Body of pancreas (tissue), 4 donors: ENCODE measurements at regions not wholly inside any gene's neighbourhood (a gene's known extent, or its start where the extent isn't known, plus 50 kb on each side); places are given as distances from the start of the nearest gene placed in this dataset.
A peak's percentile ranks its signal among the peaks of the same experiment; 100 is the strongest.

Source experiments
- ATAC-seq: fragments of 150-250 bp; one replicate; pipeline ENCODE4 v1.9.1; 2016
- DNase-seq, 4 donors: peaks; one replicate each; pipeline ENCODE4 v3.0.0-alpha.2; 2019
- H3K27ac ChIP-seq, 4 donors: fragments of 200-600 bp; sonication (generic); 1 replicate in 3 of 4; 2 replicates in 1 of 4; pipeline versions ENCODE4 v1.5.1 to v1.6.1; 2016 to 2019; ENCODE audit warnings: mild to moderate bottlenecking in 1 of 4, mixed read lengths in 1 of 4, moderate library complexity in 1 of 4
- H3K27me3 ChIP-seq, 2 donors: fragments of 200-600 bp; sonication (generic); one replicate each; pipeline ENCODE4 v1.6.0; 2016; ENCODE audit warnings: mild to moderate bottlenecking in 1 of 2
- H3K36me3 ChIP-seq, 2 donors: fragments of 200-600 bp; sonication (generic); replicated peaks in 1 of 2; 2 replicates each; pipeline ENCODE4 v1.5.1; 2016; ENCODE audit warnings: low read depth in 2 of 2; ENCODE audit not compliant: insufficient read depth in 1 of 2
- H3K4me1 ChIP-seq: fragments of 200-600 bp; sonication (generic); one replicate; pipeline ENCODE4 v1.6.0; 2016
- H3K4me3 ChIP-seq, 2 donors: fragments of 200-600 bp; sonication (generic); 1 replicate in 1 of 2; 2 replicates in 1 of 2; pipeline ENCODE4 v1.5.1; 2016 to 2019
- H3K9me3 ChIP-seq, 3 donors: fragments of 200-600 bp; sonication (generic); 1 replicate in 2 of 3; 2 replicates in 1 of 3; pipeline ENCODE4 v1.5.1; 2016
- CTCF ChIP-seq, 7 experiments: fragments of 450-650 bp in 4 of 7; fragments of 200-600 bp in 3 of 7; sonication (generic) in 3 of 7; IDR thresholded peaks; one replicate each; pipeline ENCODE4 v1.5.1; 2016 to 2019; ENCODE audit warnings: antibody characterized with exemption in 7 of 7
- POLR2A ChIP-seq, 3 donors: fragments of 450-650 bp; IDR thresholded peaks; one replicate each; pipeline ENCODE4 v1.6.1; 2016; ENCODE audit warnings: antibody characterized with exemption in 3 of 3, mild to moderate bottlenecking in 2 of 3
- WGBS, 2 donors: methylation state at CpG; one replicate each; pipeline ENCODE4 v1.1.5; 2017; 5-methylcytosine and 5-hydroxymethylcytosine counted together
- intact Hi-C: fragments of 100-400 bp; cut with DNase I; formaldehyde crosslinking; loops from one replicate; pipeline ENCODE4 v1.15.1; 2023

GRCh38 chr6:128808856-128809255 lies 74.1 kb upstream of the LAMA2 start:
- intact Hi-C loops: no loop called here
- no peak for ATAC-seq

GRCh38 chr6:128807577-128807976 lies 75.4 kb upstream of the LAMA2 start:
- intact Hi-C loops: no loop called here
- no peak for ATAC-seq
- no peaks in the 10 kb centered on the region for H3K9me3 ChIP-seq
- no peaks in the 10 kb centered on the region for H3K27me3 ChIP-seq
- WGBS, 2 donors: 0 to 1% methylated on average over 2 of the region's 2 CpGs
- H3K36me3 ChIP-seq: no peaks in the 10 kb centered on the region
- H3K4me1 ChIP-seq: no peaks in the 10 kb centered on the region
- TF ChIP-seq POLR2A (IDR thresholded peaks at IDR 0.05) (no peak), CTCF (IDR thresholded peaks at IDR 0.05) (peak in 6 of 7 experiments; percentile 8 to 27 (median 18))
- H3K4me3 ChIP-seq: no peak overlapping the region
- no peak overlapping the region for H3K27ac ChIP-seq
- no peak for DNase-seq

More at GRCh38 chr6:128808856-128809255, 74.1 kb upstream of the LAMA2 start:
- DNase-seq: no peak
- H3K27ac ChIP-seq: no peak overlapping the region
- no peaks in the 10 kb centered on the region for H3K36me3 ChIP-seq
- H3K9me3 ChIP-seq: no peaks in the 10 kb centered on the region
- H3K4me3 ChIP-seq: no peak overlapping the region
- no peaks in the 10 kb centered on the region for H3K27me3 ChIP-seq
- TF ChIP-seq CTCF (IDR thresholded peaks at IDR 0.05) (no peak), POLR2A (IDR thresholded peaks at IDR 0.05) (no peak)
- no peaks in the 10 kb centered on the region for H3K4me1 ChIP-seq

DNA sequence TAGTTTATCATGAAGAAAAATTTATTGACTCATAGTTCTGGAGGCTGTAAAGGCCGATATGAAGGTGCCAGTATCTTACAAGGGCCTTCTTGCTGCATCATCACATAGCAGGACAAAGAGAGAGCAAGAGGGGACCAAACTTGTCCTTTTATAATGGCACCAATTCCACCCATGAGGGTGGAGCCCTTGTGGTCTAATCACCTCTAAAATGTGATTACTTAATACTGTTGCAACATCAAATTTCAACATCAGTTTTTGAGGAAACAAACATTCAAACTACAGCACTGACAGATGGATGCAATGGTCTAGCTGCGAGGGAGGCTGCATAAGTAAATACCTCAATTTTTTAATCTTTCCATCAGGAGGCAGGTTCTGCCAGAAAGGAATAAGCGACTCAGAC lies 76.7 kb upstream of the LAMA2 start:
- intact Hi-C loops: no loop called here
- H3K9me3 ChIP-seq: no peaks in the 10 kb centered on the region
- ATAC-seq (no peak), DNase-seq (no peak)
- H3K4me1 ChIP-seq: no peaks in the 10 kb centered on the region
- TF ChIP-seq CTCF (IDR thresholded peaks at IDR 0.05) (no peak), POLR2A (IDR thresholded peaks at IDR 0.05) (no peak)
- 37 to 40% methylated on average over 3 of the region's 3 CpGs for WGBS, 2 donors
- no peaks in the 10 kb centered on the region for H3K27me3 ChIP-seq
- H3K4me3 ChIP-seq: no peak overlapping the region
- H3K27ac ChIP-seq: no peak overlapping the region
- no peaks in the 10 kb centered on the region for H3K36me3 ChIP-seq

- TF ChIP-seq POLR2A (IDR thresholded peaks at IDR 0.05): no peak
- TF ChIP-seq CTCF (IDR thresholded peaks at IDR 0.05): no peak
- DNase-seq: peak in 1 of 4 donors; percentile 6
- intact Hi-C loops: no loop called here
These were observed 79.0 kb upstream of the LAMA2 start for GRCh38 chr6:128803911-128804310.

DNA sequence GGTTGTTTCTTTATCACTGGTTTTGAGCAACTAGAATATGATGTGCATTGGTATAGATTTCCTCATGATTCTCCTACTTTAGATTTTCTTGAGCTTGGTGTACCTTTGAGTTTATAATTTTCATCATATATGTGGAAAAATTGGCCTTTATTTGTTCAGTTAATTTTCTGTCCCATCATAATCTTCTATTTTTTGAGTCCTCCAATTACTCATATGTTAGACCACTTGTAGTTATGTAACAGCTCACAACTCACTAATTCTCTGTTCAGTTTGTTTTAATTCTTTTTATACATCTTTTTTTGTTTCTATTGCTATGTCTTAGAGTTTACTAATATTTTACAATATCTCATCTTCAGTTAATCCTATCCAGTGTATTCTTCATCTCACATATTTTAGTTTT lies 81.3 kb upstream of the LAMA2 start:
- H3K27ac ChIP-seq: no peak overlapping the region
- no peaks in the 10 kb centered on the region for H3K36me3 ChIP-seq
- H3K27me3 ChIP-seq: no peaks in the 10 kb centered on the region
- no peak for DNase-seq
- no peak for TF ChIP-seq CTCF (IDR thresholded peaks at IDR 0.05)
- no peak for TF ChIP-seq POLR2A (IDR thresholded peaks at IDR 0.05)
- no peaks in the 10 kb centered on the region for H3K4me1 ChIP-seq
- intact Hi-C loops: no loop called here
- ATAC-seq: no peak
- no peaks in the 10 kb centered on the region for H3K9me3 ChIP-seq
- H3K4me3 ChIP-seq: no peak overlapping the region

More at GRCh38 chr6:128803911-128804310, 79.0 kb upstream of the LAMA2 start:
- Histone ChIP-seq H3K27me3 (no peaks in the 10 kb centered on the region), H3K9me3 (no peaks in the 10 kb centered on the region), H3K4me1 (no peaks in the 10 kb centered on the region), H3K27ac (no peak overlapping the region), H3K4me3 (no peak overlapping the region), H3K36me3 (no peaks in the 10 kb centered on the region)
- ATAC-seq: no peak
- 56 to 57% methylated on average over 3 of the region's 3 CpGs for WGBS, 2 donors
